HG02840 (cell line): ENCODE measurements at regions not wholly inside any gene's neighbourhood (a gene's known extent, or its start where the extent isn't known, plus 50 kb on each side); places are given as distances from the start of the nearest gene placed in this dataset.

Experiments
- ATAC-seq: cut with Tn5 transposase; IDR thresholded peaks from one replicate; pipeline ENCODE4 v1.9.1; 2021; ENCODE audit warnings: mild to moderate bottlenecking, moderate library complexity, moderate number of reproducible peaks; ENCODE audit not compliant: unreplicated experiment, low FRiP score

DNA sequence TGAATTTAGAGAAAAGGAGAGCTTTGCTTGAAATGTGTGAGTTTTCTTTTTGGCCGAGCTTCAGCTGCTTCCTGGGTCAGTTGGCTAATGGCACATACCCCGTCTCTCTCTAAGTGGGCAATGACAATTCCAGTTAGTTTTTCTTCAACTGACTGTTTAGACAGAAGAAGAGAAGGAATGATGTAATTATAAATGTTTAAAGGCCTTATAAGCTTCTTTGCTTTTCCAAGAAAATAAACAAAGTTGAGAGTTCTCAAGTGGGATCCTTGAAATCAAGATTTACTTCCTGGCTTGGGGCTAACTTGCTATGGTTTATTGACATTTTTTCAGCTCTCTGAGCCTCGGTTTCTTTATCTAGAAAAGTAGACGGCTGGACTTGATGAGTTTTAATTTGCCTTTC, 794.9 kb upstream of the ACVR2A start:
- ATAC-seq = no peak

DNA sequence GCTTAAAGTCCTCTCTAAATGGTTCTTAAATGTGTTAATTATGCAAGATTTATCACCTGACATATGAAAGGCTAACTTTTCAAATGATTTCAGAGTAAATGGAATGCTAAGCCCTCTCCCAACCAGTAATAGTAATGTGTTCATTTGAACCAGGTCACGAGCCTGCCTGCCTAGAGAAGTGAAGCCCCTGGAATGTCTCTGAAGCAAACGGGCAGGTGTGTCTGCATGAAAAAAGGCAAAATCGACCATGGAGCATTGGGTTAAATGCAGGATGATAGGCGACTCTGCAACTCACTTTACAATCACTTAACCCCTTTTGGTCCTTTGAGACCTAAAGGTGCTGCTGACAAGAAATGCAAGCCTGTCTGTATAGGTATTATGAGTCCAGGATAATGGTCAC, 798.4 kb upstream of the ACVR2A start:
- no peak for ATAC-seq

DNA sequence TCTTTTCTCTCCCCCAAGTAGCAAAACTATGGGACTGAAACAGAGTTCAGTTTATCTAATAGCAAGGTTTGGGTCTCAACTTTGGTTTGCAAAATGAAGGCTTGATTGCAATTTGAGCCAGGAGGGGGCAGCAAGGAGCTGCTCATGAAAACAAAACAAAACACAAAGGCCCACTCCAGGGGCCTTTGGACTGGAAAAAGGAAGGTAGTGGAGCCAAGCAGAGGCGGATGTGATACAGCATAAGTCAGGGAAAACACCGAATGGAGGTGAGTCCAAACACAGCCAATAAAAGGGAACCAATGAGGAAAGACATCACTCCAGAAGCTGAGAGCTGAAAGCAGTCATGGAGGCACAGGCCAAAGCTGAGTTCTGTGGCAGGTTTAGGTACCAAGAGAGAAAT, 799.7 kb upstream of the ACVR2A start:
- ATAC-seq = no peak

DNA sequence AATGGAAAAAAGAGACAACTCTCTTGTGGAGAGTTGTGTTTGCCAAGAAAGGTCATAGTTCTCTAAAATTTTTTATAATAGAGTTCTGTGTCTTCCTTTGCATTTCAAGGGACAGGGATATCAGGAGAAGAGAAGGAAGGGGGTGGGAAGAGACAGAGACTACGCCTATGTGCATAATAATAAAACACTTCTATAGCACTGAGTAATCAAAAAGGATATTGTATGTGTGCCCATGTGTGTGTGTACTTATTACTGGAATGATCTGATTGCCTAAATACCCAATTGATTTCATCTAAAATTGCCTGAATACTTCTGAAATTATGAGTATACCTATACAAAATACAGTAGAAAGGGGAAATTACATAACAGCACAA, 803.7 kb upstream of the ACVR2A start:
- no peak for ATAC-seq

DNA sequence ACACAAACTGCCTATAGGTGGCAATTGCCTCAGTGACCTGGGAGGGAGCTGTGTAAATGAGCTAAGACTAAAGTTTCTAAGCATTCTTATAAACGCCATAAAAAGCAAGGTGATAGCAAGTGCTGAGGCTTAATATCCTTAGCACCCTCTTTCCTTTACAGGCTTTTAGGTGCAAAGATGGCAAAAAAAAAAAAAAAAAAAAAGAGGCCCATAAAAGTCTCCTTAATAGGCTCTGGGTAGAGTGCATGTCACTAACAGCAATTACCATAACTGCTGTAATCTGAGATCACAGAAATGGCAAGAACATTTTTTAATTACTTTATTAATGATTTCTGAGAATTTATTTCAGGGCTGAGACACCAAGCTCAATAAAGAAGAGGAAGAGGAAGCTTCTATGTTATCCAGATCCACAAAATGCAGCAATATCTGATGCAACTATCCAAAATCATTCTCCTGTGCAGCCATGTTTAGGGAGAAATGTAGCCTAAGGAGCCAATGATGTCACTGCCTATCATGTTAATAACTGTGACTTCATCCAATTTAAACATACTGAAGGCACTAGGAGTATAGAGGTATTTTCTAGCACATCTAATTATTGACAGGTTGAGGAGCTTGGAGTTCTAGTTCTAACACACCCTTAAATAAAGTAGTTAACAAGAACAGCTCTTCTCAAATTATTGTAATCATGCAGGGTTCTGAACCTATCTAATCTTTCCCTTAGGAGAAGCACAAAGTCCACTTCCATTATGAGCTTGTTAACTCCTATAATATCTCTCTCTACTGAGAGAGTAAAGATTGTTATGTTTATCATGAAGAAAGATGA, 804.3 kb upstream of the ACVR2A start:
- no peak for ATAC-seq

DNA sequence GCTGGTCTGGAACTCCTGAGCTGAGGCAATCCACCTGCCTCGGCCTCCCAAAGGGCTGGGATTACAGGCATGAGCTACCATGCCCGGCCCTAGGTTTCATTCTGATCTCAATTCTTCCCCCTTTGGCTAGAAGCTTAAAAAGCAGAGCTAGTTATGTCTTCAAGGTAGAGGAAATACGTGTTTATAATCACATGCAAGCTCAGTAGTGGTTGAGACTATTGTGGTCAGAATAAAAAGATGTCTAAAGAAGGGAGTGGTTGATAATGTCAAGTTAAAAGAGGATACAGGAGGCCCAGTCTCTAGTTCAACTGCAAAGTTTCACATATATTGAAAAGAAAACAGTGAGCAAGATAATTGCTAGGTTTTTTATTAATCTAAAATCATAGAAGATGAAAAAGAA, 807.8 kb upstream of the ACVR2A start:
- ATAC-seq = no peak

DNA sequence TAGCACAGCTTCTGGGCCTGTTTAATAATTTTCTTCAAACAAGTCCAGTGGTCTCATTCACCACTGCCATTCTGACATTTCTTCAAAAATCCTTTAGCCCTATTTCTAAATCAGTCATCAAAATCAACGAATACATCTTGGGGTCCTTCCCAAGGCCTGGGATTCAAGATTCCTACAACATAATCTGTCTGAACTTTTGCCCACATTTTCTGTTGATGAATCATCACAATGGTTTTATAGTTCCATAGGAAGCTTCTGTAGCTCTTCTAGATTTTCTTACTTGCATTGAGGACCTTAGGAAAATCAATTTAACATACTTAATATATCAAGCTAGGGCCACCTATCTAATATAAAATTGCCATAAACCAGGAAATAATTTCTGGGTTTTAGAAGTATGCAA, 811.8 kb upstream of the ACVR2A start:
- ATAC-seq = no peak

DNA sequence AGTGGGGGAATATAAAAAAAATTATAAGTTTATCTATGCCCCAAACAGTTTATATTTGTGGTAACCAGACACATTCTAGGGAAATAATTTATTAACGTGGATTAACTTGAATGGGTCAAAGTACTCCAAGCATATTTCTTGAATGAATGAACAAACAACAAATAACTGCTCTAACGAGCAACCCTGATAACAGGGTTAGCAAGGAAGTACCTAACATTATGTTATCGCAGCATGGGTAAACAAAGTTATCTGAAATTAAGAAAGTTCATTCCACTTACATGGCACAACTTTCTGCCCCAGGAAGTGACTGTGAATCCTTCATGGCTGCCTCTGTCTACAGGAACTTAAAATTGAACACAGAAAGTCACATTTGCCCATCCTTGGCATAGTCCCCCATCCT, 812.9 kb upstream of the ACVR2A start:
- ATAC-seq = no peak

DNA sequence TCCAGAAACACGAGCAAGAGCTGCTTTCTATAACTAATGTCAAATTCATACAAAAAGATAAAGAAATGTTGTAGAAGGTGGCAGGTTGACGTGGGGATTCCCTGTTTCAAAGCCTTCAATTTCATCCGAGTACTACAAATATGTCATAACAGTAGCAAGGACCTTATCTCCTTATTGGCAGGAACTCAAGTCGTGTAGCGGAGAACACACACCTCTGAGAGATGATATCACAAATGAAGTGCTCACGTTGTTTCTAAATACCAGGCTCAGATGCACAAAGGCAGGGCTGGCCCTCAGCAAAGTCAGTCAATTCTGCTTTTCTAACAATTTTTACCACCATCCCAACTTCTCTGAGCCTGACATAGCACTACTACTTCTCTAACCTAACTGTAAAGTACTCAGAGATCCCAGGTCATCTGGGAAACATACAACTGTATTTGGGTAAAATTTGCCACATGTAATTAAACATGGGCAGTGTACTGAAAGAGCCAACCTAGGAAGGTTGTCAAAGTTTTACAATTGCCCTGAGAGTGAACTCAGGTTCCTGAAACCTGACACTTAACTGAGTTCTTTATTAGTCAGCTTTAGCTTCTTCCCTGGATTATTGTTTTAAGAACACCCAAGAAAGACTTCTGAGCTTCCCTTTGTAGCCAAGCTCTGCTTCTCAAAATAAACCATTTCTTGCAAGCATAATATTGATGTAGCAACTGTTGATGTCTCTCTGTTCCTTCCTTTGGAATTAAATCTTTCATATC, 813.7 kb upstream of the ACVR2A start:
- ATAC-seq = no peak

DNA sequence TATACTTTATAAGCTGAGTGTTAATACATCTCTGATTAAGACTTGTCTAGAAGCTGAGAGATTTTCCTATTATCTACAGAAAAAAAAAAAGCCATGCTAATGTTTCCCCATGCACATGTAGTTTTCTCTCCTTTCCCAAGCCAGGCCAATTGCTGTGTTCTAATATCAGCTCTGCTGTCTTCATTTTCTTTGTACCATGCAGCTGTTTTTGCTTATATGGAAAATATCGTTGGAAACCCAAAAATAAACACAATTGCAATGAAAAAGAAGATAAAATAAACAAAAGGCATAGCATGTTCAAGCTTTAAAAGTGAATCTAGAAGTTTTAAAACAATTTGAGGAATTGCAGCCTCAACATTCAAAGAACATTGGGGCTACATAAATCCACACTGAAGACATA, 817.4 kb upstream of the ACVR2A start:
- no peak for ATAC-seq

DNA sequence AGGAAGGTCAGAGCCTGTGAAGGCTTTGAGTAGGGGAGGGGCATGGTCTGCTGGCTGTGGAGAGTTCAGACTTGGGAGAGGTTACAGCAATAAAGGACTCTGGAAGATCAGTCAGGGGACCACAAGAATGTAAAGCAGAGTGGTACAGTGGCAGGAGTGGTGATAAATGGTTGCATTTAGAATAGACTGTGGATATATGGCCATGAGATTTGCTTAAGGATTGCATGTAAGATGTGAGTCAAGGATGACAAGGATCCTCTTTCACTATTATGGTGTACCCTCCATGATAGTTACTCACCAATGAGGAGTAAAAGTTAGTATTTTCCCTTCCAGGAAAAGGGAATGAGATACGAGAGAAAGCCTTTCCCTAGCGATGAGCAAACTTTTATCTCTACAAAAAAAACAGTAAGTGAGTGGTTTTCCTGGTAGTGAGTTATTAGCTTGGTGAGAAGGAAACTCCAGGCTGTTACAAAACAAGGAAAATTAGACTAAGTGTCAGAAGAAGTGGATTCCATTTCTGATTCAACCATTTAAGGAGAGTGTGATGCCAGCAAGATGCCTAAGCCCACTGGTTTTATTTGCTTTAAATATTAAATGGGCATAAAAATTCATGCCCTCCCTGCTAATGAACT, 818.0 kb upstream of the ACVR2A start:
- no peak for ATAC-seq

DNA sequence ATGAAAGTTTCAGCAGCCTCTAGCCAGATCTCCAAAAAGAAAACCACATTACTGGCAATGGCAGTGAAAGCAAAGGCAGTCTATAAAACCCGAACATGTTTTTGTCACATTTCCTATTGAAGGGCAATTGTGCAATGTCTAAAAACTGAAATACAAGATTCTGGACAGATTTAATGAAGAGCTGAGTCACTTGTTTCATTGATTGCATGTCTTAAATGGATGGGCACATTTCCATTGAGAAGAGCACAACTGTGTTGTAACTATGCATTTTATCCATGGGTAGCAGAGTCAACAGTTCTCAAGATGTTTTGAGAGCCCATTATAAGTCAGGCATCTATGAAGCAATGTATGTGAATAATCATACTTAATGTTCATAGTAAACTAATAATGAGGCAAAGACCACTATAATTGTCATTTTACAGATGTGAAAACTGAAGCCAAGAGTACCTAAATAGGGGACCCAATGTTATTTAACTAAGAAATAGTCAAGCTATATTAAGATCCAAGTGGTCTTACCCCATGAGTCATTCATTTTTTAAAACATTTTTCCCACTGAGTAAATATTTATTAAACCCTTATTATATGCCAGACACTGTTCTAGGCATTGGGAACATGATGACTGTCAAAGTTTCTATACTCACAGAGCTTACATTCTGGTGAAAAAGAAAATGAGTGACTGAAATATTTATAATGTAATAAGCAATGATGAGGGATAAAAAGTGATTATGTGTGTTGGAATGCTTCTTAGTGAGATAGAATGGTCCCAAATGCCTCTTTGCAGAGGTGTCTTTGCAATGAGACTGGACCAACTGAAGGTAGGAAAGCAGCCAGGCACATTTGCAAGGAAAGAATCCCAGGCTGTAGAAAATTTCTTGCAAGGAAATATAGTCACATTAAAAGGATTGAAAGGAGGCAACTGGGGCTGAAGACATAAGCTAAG, 818.9 kb upstream of the ACVR2A start:
- no peak for ATAC-seq

DNA sequence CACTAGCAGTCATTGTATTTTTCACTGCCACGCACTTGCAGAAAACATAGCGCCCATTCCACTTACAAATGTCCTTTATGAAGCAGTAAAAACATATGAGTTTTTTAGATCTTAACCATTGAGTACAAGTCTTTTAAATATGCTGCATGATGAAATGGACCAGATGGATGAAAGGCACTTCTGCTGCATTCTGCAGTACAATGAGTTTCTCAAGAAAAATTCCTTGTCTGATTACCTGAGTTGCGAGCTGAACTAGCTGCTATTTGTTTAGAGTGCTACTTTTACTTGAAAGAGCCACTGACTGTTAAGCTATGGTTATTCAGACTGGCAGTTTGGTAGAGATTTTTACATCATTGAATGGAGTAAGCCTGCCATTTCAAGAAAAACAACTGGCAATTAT, 825.5 kb upstream of the ACVR2A start:
- no peak for ATAC-seq

DNA sequence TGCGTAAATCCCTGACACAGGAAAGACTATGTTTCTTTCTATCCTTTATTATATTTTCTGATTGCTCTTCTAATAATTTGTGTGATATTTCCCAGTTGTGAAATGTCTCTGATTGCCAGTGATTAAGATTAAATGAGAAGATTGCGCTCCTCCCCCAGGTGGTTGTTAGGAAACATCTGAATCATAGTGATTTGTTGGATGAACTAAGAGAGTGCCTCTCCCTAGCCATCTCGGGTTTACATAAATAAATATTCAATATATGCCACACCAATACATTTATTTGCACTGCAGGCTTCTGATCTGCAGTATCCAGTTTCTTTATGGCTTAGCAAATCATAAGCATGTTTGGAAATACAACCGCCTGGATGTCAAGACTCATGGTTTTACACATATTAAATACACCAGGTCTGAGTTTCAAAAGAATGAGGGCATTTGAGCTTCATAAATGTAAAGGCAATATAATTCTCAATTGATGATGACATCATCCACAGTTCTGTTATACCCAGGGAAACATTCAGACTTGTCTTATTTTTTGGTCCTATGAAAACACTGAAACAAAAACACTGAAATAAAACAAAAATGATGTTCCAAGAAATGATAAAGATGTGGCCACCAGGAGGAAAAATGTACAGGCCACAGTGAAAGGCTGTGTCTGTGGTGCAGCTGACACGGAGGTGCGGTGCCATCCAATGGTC, 826.7 kb upstream of the ACVR2A start:
- ATAC-seq = no peak

DNA sequence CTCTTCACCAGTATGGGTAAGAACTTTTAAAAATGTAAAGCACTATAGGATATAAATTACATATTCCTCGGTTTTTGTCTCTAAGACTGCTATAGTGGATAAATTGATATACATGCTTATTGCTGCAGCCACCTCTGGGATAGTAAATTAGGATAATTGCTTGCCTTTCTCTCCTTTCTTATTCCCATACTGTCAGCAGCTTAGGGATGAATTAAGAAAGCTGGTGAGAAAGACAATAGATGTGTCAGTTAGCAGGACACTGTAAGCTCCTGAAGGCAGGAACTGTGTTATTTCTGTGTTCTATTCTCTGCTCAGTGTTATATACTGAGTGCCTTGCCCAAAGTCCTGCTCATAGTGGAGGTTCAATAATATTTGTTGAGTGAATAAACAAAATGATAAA, 828.6 kb upstream of the ACVR2A start:
- no peak for ATAC-seq

DNA sequence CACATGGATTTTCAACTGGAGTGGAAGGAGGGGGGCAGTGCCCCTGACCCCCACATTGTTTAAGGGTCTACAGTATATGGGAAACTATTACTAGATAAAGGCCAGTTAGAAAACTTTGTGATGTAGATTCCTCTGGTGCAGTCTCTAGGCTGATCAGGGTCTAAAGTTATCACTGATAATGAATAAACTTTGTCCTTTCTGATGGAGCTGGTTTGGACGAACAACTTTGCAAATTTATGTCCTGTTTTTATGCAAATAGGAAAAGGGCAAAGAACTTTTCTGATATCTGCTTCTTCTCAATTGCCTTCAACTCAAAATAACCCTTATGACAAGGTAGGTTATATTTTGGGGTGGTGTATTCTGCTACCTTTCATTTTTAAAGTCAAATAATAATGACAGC, 829.2 kb upstream of the ACVR2A start:
- ATAC-seq = no peak

DNA sequence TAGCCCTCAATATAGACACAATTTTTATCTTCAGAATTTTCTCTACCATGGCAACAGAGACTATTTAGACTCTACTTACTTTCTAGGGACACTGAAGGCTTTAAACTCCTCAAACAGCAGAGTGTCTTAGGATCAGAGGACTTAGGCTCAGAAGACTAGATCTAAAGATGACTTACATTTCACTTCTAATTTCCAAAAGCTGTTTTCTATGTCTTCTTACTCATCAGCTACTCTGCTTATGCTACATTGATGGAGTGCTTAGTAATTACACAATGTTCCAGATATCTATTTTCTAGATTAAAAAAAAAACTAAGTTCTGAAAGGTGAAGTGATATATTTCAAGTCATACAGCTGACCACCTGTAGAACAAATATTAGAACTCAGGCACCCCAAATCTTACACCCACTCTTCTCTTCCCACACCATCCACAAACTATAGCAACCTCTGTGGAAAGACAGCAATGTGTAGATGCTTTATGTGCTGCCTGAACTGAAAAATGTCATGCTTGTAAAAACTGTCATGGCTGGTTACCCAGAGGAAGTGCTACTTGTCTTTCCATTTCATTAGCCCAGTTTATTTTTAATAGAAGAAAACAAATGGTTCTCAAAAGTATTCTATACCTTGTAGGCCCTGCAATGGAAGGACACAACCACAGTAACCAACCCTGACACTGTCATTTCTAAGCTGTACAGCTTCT, 831.0 kb upstream of the ACVR2A start:
- ATAC-seq = no peak

DNA sequence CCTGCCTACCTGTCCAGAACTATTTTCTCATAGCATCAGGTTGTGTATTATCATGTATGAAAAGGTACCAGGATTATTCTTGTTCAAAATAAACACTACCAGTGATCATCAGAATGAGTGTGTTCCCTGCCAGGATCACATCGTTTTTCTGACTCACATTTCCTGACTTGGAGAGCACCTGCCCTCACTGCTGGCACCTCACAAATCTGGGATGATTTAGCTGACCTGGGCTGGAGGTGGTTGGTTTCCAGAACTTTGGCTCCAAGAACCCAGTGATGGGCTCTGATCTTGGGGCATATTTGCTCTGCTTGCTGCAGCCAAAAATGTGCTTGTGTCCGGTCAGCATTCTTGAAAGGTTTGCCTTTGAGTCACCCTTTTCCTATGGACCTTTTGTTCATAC, 836.3 kb upstream of the ACVR2A start:
- no peak for ATAC-seq

DNA sequence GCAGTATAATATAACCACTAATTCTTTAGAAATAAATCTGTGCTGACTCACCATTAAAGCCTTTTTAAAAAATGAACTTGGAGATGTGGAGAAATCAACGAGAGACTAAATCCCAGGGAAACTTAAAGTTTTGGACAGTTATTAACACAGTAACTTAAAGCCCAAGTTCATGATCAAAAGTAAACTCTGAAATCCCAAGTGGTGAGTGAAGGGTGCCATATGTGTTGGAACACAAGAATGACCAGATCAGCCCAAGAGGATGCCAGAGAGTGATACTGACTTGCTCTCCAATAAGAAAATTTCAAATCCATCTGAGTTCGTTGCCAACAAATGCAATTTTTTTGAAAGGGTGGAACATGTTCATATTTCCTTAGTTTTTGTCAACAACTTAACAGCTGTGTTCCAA, 838.1 kb upstream of the ACVR2A start:
- ATAC-seq = no peak
